Ovary (tissue), 7 donors: ENCODE measurements at regions not wholly inside any gene's neighbourhood (a gene's known extent, or its start where the extent isn't known, plus 50 kb on each side); places are given as distances from the start of the nearest gene placed in this dataset.

Experiments
- DNase-seq, 5 donors: peaks; one replicate each; pipeline ENCODE4 v3.0.0-alpha.2; 2019 to 2020
- H3K27ac ChIP-seq, 2 donors: fragments of 200-600 bp; one replicate each; pipeline versions ENCODE4 v1.5.1 to v1.8.0; 2019 to 2022
- H3K27me3 ChIP-seq: fragments of 200-600 bp; one replicate; pipeline ENCODE4 v1.8.0; 2022
- H3K36me3 ChIP-seq: fragments of 200-600 bp; sonication (generic); one replicate; pipeline ENCODE4 v1.5.1; 2019
- H3K4me1 ChIP-seq: one replicate; pipeline ENCODE4 v1.8.1; 2013; ENCODE audit warnings: mild to moderate bottlenecking, moderate library complexity; ENCODE audit not compliant: insufficient read depth
- H3K4me3 ChIP-seq: fragments of 200-600 bp; sonication (generic); one replicate; pipeline ENCODE4 v1.5.1; 2017
- H3K9me3 ChIP-seq, 2 donors: fragments of 200-600 bp in 1 of 2; sonication (generic) in 1 of 2; one replicate each; pipeline versions ENCODE4 v1.5.1 to v1.8.1; 2013 to 2019; ENCODE audit warnings: mild to moderate bottlenecking in 1 of 2, moderate library complexity in 1 of 2
- EP300 ChIP-seq: sonication (generic); formaldehyde crosslinking; IDR thresholded peaks from one replicate; pipeline ENCODE4 v1.6.1; 2017; ENCODE audit warnings: antibody characterized with exemption
- POLR2A ChIP-seq: fragments of 450-650 bp; IDR thresholded peaks from one replicate; pipeline ENCODE4 v1.6.1; 2017; ENCODE audit warnings: antibody characterized with exemption, mild to moderate bottlenecking, moderate library complexity
- WGBS, 3 donors: extraction: QIAGEN DNeasy Blood & Tissue Kit in 1 of 3; methylation state at CpG; one replicate each; pipeline versions ENCODE4 v1.1.5 to v1.1.7; 2013 to 2017; 5-methylcytosine and 5-hydroxymethylcytosine counted together
- intact Hi-C, 4 donors: fragments of 100-400 bp; cut with DNase I; formaldehyde crosslinking; loops; one replicate each; pipeline versions ENCODE4 v1.11.0 to v1.15.1; 2022 to 2023
- TF ChIP-seq, protein P1 (sequence below), 3 donors: fragments of 450-650 bp in 2 of 3; fragments of 200-600 bp in 1 of 3; IDR thresholded peaks; one replicate each; pipeline versions ENCODE4 v1.5.1 to v1.8.0; 2016 to 2022; ENCODE audit warnings: antibody characterized with exemption in 3 of 3, mild to moderate bottlenecking in 1 of 3
- donor health status: DM: no; HTN: no; CAD: no; lungs with moderate emphysema.
- donor health status: DM: no; HTN: no; CAD: no.
- donor health status: Bipolar disorder and iron deficiency.
- donor health status: DM: no; HTN: no; CAD: no.
- donor health status: DM: yes; HTN: yes; CAD: no.

DNA sequence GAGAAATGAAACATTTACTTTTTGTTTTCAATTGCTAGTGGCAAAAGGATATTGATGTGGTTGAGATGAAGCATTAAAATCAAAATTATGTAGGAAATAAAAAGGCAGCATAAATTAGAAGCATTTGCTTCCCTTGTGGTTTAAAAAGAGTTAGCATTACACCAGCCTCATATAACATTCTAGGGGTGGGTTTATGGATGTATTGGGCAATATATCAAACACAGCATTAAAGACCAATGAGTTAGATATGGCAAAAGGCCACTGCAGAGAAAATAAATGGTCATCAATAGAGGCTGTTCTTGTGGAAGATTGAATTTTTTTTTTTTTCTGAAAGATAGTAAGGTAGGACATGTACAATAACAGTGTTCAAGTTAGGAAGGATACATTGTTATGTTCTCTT is 473.0 kb downstream of the TLR4 start:
- no peak overlapping the region for H3K27ac ChIP-seq
- no peak for DNase-seq
- intact Hi-C loops = no loop called here
- H3K4me1 ChIP-seq = no peaks in the 10 kb centered on the region
- peaks cover 3% of the 10 kb centered on the region for H3K27me3 ChIP-seq
- H3K36me3 ChIP-seq = no peaks in the 10 kb centered on the region
- no peaks in the 10 kb centered on the region for H3K9me3 ChIP-seq
- TF ChIP-seq, protein P1, sequence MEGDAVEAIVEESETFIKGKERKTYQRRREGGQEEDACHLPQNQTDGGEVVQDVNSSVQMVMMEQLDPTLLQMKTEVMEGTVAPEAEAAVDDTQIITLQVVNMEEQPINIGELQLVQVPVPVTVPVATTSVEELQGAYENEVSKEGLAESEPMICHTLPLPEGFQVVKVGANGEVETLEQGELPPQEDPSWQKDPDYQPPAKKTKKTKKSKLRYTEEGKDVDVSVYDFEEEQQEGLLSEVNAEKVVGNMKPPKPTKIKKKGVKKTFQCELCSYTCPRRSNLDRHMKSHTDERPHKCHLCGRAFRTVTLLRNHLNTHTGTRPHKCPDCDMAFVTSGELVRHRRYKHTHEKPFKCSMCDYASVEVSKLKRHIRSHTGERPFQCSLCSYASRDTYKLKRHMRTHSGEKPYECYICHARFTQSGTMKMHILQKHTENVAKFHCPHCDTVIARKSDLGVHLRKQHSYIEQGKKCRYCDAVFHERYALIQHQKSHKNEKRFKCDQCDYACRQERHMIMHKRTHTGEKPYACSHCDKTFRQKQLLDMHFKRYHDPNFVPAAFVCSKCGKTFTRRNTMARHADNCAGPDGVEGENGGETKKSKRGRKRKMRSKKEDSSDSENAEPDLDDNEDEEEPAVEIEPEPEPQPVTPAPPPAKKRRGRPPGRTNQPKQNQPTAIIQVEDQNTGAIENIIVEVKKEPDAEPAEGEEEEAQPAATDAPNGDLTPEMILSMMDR (IDR thresholded peaks at IDR 0.05) = no peak
- no peak for TF ChIP-seq POLR2A
- H3K4me3 ChIP-seq = no peak overlapping the region

DNA sequence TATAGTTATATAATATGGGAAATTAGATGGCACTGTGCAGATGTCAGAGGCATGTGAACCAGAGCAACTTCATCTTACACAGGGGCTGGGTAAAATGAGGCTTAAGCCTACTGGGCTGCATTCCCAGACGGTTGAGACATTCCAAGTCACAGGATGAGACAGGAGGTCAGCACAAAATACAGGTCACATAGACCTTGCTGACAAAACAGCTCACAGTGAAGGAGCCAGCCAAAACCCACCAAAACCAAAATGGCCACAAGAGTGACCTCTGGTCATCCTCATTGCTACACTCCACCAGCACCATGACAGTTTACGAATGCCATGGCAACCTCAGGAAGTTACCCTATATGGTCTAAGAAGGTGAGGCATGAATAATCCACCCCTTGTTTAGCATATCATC is 479.4 kb downstream of the TLR4 start:
- Histone ChIP-seq H3K4me1 (no peaks in the 10 kb centered on the region), H3K27me3 (no peaks in the 10 kb centered on the region), H3K36me3 (no peaks in the 10 kb centered on the region), H3K27ac (no peak overlapping the region), H3K4me3 (no peak overlapping the region), H3K9me3 (no peaks in the 10 kb centered on the region)
- TF ChIP-seq EP300 = no peak
- TF ChIP-seq, protein P1 (IDR thresholded peaks at IDR 0.05) = no peak
- TF ChIP-seq POLR2A = no peak
- intact Hi-C loops = no loop called here
- no peak for DNase-seq
- 70 to 77% (median 74%) methylated on average over 2 of the region's 2 CpGs for WGBS, 3 donors

DNA sequence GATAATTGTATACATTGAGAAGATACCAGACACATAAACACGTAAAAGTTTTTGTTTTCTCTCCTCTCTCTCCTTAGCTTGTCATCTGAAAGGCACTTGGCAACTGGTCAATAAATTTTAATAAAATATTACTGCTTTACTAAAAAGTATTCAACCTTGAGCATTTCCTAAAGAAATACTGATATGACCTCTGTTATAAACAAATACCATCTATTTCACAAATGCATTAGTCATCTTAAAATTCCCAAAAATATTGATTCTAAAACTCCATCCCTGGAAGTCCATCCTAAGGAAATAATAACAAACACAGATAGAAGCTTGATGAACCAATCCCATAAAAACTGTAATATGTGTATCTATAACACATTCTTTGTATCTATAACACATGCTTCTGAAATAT is 483.2 kb downstream of the TLR4 start:
- Histone ChIP-seq H3K27ac (no peak overlapping the region), H3K4me3 (no peak overlapping the region), H3K4me1 (no peaks in the 10 kb centered on the region), H3K9me3 (no peaks in the 10 kb centered on the region), H3K36me3 (no peaks in the 10 kb centered on the region), H3K27me3 (no peaks in the 10 kb centered on the region)
- DNase-seq = no peak
- WGBS, 3 donors = 37 to 43% (median 42%) methylated on average over 1 of the region's 1 CpG
- intact Hi-C loops = no loop called here
- TF ChIP-seq EP300 = no peak
- TF ChIP-seq POLR2A = no peak
- TF ChIP-seq, protein P1 (IDR thresholded peaks at IDR 0.05) = no peak

DNA sequence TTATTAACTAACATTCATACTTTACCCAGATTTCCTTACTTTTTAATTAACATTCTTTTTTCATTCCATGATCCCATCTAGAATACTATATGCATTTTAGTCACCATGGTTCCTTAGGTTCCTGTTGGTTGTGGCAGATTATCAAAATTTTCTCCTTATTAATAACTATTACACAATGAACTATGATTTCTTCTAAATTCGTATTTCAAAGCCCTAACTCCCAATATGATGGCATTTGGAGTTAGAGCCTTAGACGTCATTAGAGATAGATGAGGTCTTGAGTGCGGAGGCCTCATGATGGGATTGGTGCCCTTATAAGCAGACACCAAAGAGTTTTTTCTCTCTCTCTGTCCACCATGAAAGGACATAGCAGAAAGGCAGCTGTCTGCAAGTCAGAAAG is 485.4 kb downstream of the TLR4 start:
- Histone ChIP-seq H3K27ac (no peak overlapping the region), H3K9me3 (no peaks in the 10 kb centered on the region), H3K4me3 (no peak overlapping the region), H3K36me3 (no peaks in the 10 kb centered on the region), H3K27me3 (no peaks in the 10 kb centered on the region), H3K4me1 (no peaks in the 10 kb centered on the region)
- 84 to 86% (median 85%) methylated on average over 3 of the region's 3 CpGs for WGBS, 3 donors
- no peak for DNase-seq
- TF ChIP-seq, protein P1 (IDR thresholded peaks at IDR 0.05) = no peak
- TF ChIP-seq POLR2A = no peak
- no peak for TF ChIP-seq EP300
- intact Hi-C loops = no loop called here

DNA sequence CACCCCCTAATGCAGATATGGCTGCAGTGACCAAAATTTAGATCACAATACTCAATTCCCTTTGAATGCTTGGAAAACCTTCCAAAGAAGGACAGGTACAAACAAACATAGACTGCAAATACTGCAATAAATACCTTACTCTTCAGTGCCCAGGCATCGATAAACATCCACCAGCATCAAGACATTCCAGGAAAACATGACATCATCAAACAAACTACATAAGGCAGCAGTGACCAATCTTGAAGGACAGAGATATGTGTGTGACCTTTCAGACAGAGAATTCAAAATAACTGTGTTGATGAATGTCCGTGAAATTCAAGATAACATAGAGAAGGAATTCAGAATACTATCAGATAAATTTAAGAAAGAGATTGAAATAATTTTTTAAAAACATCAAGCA is 488.6 kb downstream of the TLR4 start:
- H3K36me3 ChIP-seq = no peaks in the 10 kb centered on the region
- no peak overlapping the region for H3K27ac ChIP-seq
- WGBS, 3 donors = 76 to 94% (median 76%) methylated on average over 2 of the region's 2 CpGs
- TF ChIP-seq, protein P1 (IDR thresholded peaks at IDR 0.05) = no peak
- H3K9me3 ChIP-seq = no peaks in the 10 kb centered on the region
- intact Hi-C loops = no loop called here
- no peaks in the 10 kb centered on the region for H3K4me1 ChIP-seq
- no peak for DNase-seq
- no peaks in the 10 kb centered on the region for H3K27me3 ChIP-seq
- no peak overlapping the region for H3K4me3 ChIP-seq
